EH (cell line): ENCODE measurements at regions not wholly inside any gene's neighbourhood (a gene's known extent, or its start where the extent isn't known, plus 50 kb on each side); places are given as distances from the start of the nearest gene placed in this dataset.
"Not testable (repeated sequence)": the region's sequence is repeated elsewhere in the genome, so short reads cannot be mapped to it uniquely, and the experiment has no call there.

Experiments
- DNase-seq: peaks from one replicate; pipeline ENCODE4 v3.0.0-alpha.2; 2015; ENCODE audit warnings: low read depth

DNA sequence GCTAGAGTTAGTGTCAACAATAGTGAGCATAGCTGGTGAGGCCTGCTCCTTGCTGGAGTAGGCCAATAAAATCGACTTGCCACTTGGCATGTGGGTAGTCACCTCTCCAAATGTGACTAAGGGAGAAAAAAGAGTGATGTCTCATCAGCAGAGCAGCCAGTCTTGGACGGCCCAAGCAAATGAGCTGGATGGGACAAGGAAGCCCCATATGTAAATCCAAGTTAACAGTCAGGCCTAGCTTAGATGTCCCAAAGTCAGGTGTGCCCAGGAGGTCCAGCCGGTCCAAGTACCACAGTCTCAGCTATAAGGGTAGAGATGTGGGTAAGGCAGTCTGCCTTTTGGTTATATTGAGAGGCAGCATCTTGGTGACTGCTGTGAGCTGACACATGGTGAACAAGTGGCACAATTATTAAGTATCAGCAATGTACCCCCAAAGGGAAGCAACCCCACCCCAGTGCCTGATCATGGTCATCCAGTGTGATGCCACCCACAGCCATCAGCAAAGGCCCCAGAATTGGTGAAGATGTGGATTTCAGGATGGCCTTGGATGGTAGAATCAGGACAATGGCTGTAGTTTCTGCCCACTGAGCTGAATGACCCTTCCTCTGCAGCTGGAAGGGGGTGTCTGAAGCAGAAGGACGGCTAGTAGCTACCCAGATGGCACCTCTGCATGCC lies 83.4 kb downstream of the TNFRSF13B start:
- DNase-seq = peak; percentile 33

DNA sequence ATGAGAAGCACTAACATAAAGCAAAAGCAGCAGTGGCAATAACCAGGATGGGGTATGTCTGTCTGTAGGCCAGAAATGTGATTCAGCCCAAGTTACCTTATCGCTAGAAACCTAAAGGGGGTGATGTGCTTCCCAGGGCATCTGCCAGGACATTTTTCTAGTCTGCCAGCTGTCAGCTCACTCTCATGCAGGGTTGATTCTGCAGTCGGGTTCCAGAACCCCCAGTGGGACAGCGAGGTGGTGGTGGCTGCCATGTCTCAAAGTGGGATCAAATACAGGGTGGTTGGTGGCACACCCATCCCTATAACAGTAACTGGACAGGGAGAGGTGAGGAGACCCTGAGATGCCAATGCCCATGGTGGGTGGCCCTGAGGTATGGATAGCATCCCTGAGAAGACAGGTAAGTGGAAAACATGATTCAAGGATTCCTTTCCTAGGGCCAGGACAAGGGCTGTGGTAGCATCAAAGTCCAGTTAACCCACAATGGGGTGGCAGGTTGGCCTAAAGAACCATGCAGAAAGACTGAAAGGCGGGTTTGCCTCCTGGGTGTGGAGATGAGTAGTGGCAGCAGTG lies 84.3 kb downstream of the TNFRSF13B start:
- no peak for DNase-seq

DNA sequence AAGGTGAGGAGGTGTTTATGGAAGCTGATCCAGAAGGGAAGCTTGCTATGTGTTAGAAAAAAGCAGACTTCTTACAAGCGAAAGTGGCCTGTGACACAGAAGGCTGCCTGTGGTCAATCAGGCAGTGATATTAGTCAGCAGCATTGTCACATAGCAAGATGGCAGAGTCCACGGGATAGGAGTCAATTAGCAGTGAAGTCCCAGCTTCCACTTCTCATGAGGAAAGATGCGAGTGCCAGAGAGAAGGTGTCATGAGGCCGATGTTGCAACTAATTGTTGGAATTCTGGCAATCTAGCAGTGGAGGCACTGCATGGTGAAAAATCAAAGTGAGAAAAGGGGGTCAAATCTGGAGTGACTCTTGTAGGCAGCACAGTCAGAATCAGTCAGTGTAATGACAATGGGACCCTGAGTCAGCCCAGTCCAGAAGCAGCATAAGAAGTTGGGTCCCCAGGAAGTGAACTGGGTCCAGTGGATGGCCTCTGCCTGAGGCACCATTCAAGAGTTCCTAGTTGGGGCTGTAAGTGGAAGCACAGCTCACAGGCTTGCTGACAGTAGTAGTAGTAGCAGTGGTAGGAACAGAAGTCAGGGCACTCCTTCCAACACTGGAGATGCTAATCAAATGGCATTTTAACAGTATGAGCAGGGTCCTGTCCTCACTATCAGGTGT lies 85.1 kb downstream of the TNFRSF13B start:
- DNase-seq = peak; percentile 22

DNA sequence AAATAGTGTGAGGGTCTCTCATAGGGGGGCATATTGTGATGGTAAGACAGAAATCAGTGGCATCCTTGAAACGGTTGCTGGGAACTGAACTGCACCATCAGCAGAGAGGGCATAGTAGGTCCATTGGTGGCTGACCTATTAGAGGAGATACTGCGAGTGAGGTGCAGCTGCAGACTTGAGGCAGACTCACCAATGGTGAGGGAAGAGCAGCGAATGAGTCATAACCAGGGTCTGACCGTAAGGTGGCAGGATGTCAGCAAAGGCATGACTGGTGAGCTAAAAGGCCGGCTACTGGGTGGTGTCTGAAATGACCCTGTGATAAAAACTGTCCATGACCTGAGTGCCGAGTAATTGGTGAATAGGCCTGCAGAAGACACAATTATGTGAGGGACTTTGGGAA lies 86.7 kb downstream of the TNFRSF13B start:
- DNase-seq = not testable (repeated sequence)

DNA sequence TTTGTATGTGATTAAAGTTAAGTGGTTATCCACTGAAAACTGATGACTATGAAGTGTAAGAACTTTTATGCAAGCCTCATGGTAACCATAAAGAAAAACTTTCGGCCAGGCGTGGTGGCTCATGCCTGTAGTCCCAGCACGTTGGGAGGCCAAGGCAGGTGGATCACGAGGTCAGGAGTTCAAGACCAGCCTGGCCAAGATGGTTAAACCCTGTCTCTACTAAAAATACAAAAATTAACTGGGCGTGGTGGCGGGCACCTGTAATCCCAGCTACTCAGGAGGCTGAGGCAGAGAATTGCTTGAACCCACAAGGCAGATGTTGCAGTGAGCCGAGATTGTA lies 89.0 kb downstream of the TNFRSF13B start:
- not testable (repeated sequence) for DNase-seq

DNA sequence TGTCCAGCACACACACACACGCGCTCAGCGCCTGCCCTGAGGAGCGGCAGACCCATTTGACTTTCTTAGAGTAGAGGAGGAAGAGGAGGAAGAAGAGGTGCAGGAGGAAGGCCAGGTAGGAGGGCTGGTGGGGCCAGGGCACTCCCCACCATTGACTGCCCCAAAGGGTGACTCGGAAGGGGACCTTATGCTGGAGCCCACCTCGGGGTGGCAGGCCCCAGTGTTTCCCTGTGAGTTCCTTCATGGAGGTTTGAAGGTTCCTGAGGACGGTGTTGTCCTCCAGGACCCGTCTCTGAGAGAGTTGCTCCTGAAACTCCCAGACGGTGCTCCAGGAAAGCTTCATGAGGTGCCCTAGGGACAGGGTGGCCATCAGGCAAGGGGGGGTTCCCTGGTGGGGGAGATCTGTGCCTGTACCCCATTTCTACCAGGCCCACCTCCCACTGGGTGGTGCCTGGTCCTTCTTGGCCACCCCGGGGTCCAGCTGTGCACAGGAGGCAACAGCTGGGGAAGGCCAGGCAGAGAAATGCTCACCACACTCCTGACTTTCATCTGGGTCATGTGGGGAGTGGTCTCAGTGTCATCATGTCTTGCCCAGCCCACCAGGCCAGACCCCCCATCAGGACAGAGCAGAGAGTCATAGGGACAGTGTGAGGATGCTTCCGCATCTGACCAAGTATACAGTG lies 89.5 kb downstream of the TNFRSF13B start:
- no peak for DNase-seq

DNA sequence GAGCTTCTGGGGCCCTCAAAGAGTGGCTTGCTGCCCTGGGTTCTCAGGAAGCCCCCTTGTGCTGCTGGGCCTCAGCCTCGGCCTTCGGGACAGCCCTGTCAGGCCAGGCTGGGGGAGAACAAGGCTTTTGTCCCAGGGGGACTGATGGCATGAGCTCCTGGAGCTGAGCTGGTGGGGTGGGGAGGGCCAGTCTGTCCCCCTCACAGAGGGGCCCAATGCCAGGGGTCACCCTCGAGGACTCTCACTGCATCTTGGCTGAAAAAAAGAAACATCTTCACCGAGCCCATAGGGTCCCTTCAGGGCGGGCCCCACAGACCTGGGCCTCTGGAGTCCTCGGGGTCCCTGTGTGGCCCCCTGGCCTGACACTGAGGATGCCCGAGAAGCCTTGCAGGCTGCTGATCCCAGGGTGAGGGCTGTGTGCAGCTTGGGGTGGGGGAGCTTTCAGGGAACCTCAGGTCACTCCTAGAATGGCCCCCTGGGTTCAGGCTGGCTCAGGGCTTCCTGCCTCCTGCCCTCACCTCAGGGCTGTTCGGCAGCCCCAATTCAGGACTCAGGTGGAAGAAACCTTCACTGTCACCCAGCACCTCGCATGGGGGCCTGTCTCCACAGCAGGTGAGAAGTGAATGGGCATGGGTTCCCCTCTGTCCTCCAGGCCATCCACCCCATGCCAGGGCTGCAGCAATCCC lies 90.5 kb downstream of the TNFRSF13B start:
- DNase-seq = no peak

DNA sequence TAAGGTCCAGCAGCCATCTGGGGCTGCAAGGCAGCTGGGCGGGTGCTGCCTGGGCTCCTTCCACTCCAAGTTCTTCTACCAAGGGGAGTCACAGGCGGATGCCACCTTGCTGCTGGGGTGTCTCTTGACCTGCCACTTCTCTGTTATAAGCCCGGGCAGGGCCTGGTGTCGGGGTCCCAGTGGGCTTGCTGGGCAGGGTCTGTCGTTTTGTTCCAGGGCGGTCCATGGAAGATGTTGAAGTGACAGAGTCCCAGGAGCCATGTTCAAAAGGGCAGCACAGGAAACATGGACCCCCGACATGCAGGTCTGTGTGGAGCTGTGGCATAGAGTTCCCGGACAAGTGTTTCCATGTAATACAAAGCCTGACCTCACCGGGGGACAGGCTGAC lies 91.1 kb downstream of the TNFRSF13B start:
- no peak for DNase-seq

DNA sequence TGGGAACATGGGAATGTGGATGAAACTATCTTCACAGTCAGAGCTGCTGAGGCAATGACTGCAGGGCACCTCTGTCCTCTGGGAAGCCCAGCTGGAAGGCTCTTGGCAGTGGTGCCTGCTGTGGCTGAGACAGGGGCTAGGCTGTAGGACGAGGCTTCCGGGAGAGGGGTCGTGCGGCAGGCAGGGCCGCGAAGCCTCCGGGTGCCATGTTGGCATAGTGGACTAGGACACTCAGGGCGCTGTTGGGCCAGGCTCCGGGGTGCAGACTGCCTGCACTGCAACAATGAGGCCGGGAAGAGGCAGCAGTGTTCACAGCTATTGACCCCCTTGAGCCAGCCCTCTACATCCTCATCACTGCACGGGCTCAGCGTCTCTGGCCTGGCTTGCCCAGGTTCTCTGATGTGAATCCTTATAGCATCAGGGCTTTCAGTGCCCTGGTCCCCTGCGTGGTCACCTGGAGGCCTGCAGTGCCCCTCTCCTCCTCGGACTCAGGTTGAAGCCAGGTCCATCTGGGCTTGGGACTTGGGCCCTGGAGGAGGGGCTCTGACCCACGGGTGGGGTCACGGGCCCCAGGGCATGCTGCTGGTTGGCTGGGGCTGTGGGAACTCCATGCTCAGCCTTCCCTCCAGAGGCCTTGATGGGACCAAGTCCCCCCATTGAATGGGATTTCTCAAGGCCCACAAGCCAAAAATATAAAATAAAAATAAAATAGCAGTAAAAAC lies 91.6 kb downstream of the TNFRSF13B start:
- no peak for DNase-seq

DNA sequence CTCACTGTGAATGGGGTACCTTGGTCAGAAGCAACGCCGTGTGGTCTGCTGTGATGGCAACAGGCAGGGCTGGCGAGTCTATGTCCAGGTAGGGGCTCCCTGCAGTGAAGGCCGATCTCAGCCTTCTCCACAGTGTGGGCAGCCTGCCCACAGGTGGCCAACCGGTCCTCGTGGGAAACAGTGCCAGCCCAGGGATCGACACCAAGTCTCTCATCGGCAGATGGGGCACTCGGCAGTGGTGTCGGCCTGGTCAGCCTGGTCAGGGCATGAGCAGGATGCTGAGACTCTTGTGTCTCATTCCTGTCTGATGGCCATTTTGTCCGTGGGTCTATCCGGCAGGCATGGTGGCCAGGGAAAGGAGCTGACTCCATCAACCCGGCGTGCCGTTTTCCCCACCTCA lies 92.2 kb downstream of the TNFRSF13B start:
- no peak for DNase-seq

DNA sequence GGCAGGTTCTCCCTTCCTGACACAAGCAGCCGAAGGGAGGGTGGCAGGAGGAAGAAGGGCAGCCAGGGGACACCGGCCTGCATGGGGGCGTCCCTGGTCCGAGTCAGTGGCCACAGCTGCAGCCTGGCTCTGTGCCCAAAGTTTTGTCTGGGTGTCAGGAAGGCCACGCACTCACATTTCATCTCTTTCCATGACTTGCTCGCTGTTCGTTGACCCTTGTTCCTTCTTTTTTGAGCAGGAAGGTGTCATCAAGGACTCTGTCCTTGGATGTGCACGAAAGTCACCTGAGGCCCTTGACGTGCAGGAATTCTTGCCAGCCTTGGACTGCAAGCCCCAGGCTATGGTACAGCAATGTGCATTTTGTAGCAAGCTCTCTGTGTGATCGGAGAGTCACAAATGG lies 93.3 kb downstream of the TNFRSF13B start:
- no peak for DNase-seq

DNA sequence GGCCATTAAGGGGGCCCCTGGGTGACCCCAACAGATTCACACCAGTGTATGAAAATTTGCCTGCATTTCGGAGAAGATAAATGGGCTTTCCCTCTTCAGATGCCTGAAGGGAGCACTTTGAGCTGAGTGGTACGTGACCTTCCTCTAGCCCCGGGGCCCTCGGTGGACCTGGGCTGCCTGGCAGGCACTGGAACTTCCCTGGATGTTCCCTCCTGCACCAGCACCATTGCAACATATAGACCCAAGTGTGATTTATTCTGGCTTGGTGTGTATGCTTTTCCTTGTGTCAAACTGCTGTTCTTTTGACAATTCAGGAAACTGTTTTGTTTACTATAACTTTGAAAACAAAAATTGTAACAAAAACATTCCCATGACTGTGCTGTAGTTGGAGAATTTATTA lies 93.8 kb downstream of the TNFRSF13B start:
- DNase-seq = no peak

DNA sequence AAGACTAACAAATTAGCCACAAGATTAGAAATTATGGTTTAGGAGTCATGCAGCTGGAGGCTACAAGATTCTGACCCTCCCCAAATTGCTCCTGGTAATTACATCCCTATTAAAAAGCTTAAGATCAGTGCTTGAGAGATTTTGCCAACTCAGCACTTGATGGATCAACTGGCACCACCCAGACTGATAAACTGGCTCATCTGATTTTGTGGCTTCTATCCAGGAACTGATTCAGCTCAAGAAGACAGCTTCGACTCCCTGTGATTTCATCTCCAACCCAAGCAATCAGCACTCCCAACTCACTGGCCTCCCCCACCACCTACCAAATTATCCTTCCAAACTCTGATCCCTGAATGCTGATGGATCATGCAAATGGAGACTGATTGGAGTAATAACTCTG lies 94.8 kb downstream of the TNFRSF13B start:
- DNase-seq = peak; percentile 20

DNA sequence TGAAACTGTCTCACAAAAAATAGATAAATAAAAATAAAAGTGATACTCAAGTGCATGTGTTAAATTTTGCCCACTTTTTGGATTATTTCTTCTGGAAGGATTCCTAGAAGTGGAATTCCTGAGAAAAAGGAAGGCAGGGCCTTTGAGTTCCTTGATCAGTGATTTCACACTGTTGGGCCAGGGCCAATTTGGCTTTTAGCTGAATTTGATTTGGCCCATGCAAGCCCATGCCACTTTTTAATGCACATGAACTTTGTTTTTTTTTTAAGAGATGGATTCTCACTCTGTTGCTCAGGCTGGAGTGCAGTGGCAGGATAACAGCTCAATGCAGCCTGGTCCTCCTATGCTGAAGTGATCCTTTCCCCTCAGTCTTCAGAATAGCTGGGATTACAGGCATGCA lies 96.3 kb downstream of the TNFRSF13B start:
- DNase-seq = peak; percentile 22

DNA sequence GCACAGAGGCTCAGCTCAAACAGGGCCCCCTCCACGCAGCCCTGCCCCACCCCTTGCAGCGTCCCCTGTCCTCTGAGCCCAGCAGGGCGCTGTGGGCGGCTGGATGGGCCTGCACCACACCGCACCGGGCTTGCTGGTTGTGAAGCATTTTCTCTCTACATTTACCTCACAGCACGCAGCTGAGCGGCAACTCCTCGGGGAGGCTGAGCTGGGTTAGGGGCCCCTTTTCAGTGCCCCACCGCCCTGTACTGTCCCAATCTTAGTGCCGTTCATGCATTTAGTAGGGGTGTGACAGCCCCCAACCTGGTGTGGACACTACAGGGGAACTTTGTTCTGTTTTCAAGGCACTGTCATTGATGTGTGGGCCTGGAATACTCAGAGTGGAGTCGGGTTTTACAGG lies 97.7 kb downstream of the TNFRSF13B start:
- not testable (repeated sequence) for DNase-seq

DNA sequence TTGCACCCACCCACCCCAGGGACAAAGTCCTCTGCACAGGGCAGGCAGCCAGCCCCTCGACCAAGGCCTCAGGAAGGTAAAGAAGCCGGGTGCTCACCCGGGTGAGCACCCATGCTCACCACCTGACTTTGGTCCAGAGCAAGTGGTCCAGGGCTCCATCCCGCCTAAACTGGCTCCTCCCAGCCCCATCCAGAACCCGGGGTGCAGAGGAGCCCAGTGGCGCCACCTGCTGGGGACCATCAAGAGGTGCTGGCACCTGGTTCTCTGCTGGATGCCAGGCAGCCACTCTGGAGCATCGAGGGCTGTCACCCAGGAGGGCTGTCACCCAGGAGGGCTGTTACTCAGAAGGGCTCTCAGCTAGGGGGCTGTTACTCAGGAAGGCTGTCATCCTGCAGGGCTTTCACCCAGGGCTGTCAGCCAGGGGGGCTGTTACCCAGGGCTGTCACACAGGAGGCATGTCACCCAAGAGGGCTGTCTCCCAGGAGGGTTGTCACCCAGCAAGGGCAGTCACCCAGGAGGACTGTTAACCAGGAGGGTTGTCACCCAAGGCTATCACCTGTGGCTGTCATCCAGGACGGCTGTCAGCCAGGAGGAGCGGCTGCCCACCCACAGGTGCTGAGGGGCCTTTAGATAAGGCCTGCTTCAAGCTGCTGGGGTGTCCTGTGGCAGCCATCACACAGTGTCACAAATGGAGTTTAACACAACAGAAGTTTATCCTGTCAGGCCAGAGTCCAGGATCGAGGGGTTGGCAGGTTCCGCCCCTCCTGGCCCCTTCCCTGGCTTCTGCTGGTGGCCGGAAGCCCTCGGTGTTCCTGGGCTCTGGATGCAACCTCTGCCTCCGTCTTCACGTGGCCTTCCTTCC lies 98.5 kb downstream of the TNFRSF13B start:
- DNase-seq = peak; percentile 30

DNA sequence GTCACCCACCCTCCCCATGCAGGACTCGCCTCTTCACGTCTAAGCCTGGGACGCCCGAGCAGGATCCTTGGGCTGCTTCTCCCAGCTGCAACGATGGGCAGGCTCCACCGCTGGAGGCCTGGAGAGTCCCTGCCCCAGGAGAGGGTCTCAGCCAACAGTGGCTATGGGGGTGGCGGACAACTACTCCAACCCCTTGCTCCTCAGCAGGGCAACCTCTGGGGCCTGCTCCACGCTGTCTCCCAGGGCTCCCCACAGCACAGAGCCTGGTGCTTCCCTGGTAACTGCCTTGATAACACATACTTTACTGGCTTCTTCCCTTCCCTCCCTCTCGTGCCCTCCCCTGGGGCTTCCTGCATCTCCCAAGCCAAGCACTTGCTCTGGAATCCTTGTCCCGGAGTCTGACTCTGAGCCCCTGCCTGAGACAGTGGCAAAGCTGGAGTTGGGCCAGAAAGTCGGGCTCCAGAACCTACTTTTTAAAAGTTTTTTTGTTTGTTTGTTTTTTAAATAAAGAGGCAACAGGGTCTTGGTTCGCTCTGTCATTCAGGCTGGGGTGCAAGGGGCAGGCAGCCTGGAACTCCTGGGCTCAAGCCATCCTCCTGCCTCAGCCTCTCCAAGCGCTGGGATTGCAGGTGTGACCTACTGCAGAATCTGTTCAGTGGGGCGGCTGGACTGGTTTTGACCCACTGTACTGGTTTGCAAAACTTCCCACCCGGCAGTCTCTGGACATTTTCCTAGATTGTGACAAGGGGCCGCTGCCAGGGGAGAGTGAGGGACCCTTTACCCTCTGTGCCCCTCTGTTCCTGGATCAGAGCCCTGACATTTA lies 99.4 kb downstream of the TNFRSF13B start:
- DNase-seq = peak; percentile 62

DNA sequence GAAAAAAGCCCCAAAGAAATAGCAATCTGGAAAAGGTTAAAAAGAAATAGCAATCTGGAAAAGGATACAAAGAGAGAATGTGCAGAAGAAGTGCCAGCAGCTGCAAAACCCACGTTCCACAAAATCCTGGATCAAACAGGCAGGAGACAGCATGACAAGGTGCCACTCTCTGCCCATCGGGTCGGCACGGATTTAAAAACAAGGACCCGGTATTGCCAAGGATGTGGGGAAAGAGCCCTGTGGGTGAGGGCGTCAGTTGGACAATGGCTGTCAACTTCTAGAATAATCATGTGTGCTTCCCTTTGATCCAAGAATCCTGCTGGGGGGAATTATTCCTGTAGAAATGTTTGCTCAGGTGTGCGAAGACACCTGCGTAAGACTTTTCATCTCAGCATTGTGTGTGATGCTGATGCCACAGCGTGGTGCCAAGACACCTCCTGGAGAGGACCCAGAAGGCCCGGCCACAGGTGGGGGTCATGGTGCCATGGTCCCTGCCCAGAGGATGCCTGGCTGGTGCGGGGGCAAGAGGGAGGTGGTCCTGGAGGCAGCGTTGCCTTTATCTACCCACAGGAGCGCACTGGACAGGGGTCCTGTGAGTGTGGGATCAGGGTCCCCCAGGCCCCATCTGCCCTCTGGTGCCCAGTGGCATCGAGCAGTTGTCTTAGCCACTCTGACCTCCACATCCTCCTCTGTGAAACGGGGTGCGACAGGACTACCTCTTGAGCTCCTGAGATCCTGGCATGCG lies 100.3 kb downstream of the TNFRSF13B start:
- not testable (repeated sequence) for DNase-seq
